ENCODE measurements at regions not wholly inside any gene's neighbourhood (a gene's known extent, or its start where the extent isn't known, plus 50 kb on each side); places are given as distances from the start of the nearest gene placed in this dataset.

GRCh38 chr17:14506364-14506763 lies 205.5 kb downstream of the HS3ST3B1 start:
- no peaks in the 10 kb centered on the region for H3K9me3 ChIP-seq
- no peaks in the 10 kb centered on the region for H3K36me3 ChIP-seq
- intact Hi-C loops (cut with DNase I; ENCODE audit: low total_unique reads) = no loop called here
- H3K4me3 ChIP-seq = no peak overlapping the region
- H3K4me1 ChIP-seq = no peaks in the 10 kb centered on the region
- no peak for DNase-seq (ENCODE audit: low spot score in 2 of 2)
- no peaks in the 10 kb centered on the region for H3K27me3 ChIP-seq
- no peak overlapping the region for H3K27ac ChIP-seq
- TF ChIP-seq POLR2AphosphoS5 (IDR thresholded peaks at IDR 0.05) = no peak
- TF ChIP-seq POLR2A (IDR thresholded peaks at IDR 0.05) = no peak
- no peak for TF ChIP-seq CTCF (IDR thresholded peaks at IDR 0.05)

- no peaks in the 10 kb centered on the region for H3K27me3 ChIP-seq
Observed at GRCh38 chr17:14505606-14506005, 204.7 kb downstream of the HS3ST3B1 start.

GRCh38 chr17:14499976-14500375 lies 199.1 kb downstream of the HS3ST3B1 start:
- H3K27me3 ChIP-seq = no peaks in the 10 kb centered on the region
- no peak for TF ChIP-seq CTCF (IDR thresholded peaks at IDR 0.05)
- no peak for TF ChIP-seq POLR2A (IDR thresholded peaks at IDR 0.05)
- no peak for TF ChIP-seq POLR2AphosphoS5 (IDR thresholded peaks at IDR 0.05)
- intact Hi-C loops (cut with DNase I; ENCODE audit: low total_unique reads) = no loop called here

More at GRCh38 chr17:14505606-14506005, 204.7 kb downstream of the HS3ST3B1 start:
- TF ChIP-seq POLR2A (IDR thresholded peaks at IDR 0.05) (no peak), CTCF (IDR thresholded peaks at IDR 0.05) (no peak), POLR2AphosphoS5 (IDR thresholded peaks at IDR 0.05) (no peak)
- intact Hi-C loops (cut with DNase I; ENCODE audit: low total_unique reads) = no loop called here
- Histone ChIP-seq H3K4me1 (no peaks in the 10 kb centered on the region), H3K36me3 (no peaks in the 10 kb centered on the region), H3K9me3 (no peaks in the 10 kb centered on the region), H3K4me3 (no peak overlapping the region), H3K27ac (no peak overlapping the region)
- no peak for DNase-seq (ENCODE audit: low spot score in 2 of 2)

GRCh38 chr17:14498812-14499211 lies 197.9 kb downstream of the HS3ST3B1 start:
- H3K4me3 ChIP-seq = no peak overlapping the region
- TF ChIP-seq POLR2AphosphoS5 (IDR thresholded peaks at IDR 0.05) = no peak
- H3K27me3 ChIP-seq = no peaks in the 10 kb centered on the region
- peaks cover 0 to 7% of the 10 kb centered on the region in 2 donors for H3K9me3 ChIP-seq
- no peaks in the 10 kb centered on the region for H3K4me1 ChIP-seq
- H3K36me3 ChIP-seq = no peaks in the 10 kb centered on the region
- no peak for DNase-seq (ENCODE audit: low spot score in 2 of 2)
- intact Hi-C loops (cut with DNase I; ENCODE audit: low total_unique reads) = no loop called here
- no peak overlapping the region for H3K27ac ChIP-seq

More at GRCh38 chr17:14499976-14500375, 199.1 kb downstream of the HS3ST3B1 start:
- no peak overlapping the region for H3K27ac ChIP-seq
- no peak for DNase-seq (ENCODE audit: low spot score in 2 of 2)
- H3K36me3 ChIP-seq = no peaks in the 10 kb centered on the region
- H3K4me3 ChIP-seq = no peak overlapping the region
- H3K4me1 ChIP-seq = no peaks in the 10 kb centered on the region
- H3K9me3 ChIP-seq = peaks cover 0 to 4% of the 10 kb centered on the region in 2 donors

- no peak overlapping the region for H3K27ac ChIP-seq
- TF ChIP-seq POLR2A (IDR thresholded peaks at IDR 0.05) = no peak
- no peak for TF ChIP-seq CTCF (IDR thresholded peaks at IDR 0.05)
- no peak for TF ChIP-seq POLR2AphosphoS5 (IDR thresholded peaks at IDR 0.05)
- intact Hi-C loops (cut with DNase I; ENCODE audit: low total_unique reads) = no loop called here
- H3K4me3 ChIP-seq = no peak overlapping the region
- peaks cover 0 to 7% of the 10 kb centered on the region in 2 donors for H3K9me3 ChIP-seq
- H3K4me1 ChIP-seq = no peaks in the 10 kb centered on the region
- no peaks in the 10 kb centered on the region for H3K36me3 ChIP-seq
- DNase-seq (ENCODE audit: low spot score in 2 of 2) = no peak
- H3K27me3 ChIP-seq = no peaks in the 10 kb centered on the region
Observed at GRCh38 chr17:14494161-14494560, 193.3 kb downstream of the HS3ST3B1 start.

- Histone ChIP-seq H3K27me3 (no peaks in the 10 kb centered on the region), H3K4me3 (no peak overlapping the region), H3K36me3 (no peaks in the 10 kb centered on the region), H3K27ac (no peak overlapping the region), H3K4me1 (no peaks in the 10 kb centered on the region), H3K9me3 (peaks cover 0 to 3% of the 10 kb centered on the region in 2 donors)
- TF ChIP-seq POLR2A (IDR thresholded peaks at IDR 0.05) (no peak), CTCF (IDR thresholded peaks at IDR 0.05) (no peak), POLR2AphosphoS5 (IDR thresholded peaks at IDR 0.05) (no peak)
- DNase-seq (ENCODE audit: low spot score in 2 of 2) = no peak
- intact Hi-C loops (cut with DNase I; ENCODE audit: low total_unique reads) = no loop called here
Observed at GRCh38 chr17:14489986-14490385, 189.1 kb downstream of the HS3ST3B1 start.

All from breast epithelium (tissue), 4 donors.